GM06990 (cell line): ENCODE measurements at regions not wholly inside any gene's neighbourhood (a gene's known extent, or its start where the extent isn't known, plus 50 kb on each side); places are given as distances from the start of the nearest gene placed in this dataset.

Experiments used
- DNase-seq: peaks from one replicate; pipeline ENCODE4 v3.0.0-alpha.2; 2011; ENCODE audit not compliant: insufficient read length; ENCODE audit errors: extremely low read depth
- H3K27me3 ChIP-seq: replicated peaks from 2 replicates; pipeline ENCODE4 v1.6.0; 2011; ENCODE audit warnings: low read length; ENCODE audit not compliant: control insufficient read depth, insufficient read depth
- H3K36me3 ChIP-seq: 2 replicates; pipeline ENCODE4 v1.5.1; 2011; ENCODE audit warnings: low read length; ENCODE audit not compliant: control insufficient read depth, insufficient read depth
- H3K4me3 ChIP-seq: replicated peaks from 2 replicates; pipeline ENCODE4 v1.5.1; 2011; ENCODE audit warnings: low read depth, mild to moderate bottlenecking, control low read depth, low read length
- TF ChIP-seq, protein P1 (sequence below): IDR thresholded peaks from 2 replicates; pipeline ENCODE4 v1.5.1; 2011; ENCODE audit warnings: low read length, control low read depth, mild to moderate bottlenecking, inconsistent platforms; ENCODE audit not compliant: insufficient read depth, poor library complexity, severe bottlenecking

DNA sequence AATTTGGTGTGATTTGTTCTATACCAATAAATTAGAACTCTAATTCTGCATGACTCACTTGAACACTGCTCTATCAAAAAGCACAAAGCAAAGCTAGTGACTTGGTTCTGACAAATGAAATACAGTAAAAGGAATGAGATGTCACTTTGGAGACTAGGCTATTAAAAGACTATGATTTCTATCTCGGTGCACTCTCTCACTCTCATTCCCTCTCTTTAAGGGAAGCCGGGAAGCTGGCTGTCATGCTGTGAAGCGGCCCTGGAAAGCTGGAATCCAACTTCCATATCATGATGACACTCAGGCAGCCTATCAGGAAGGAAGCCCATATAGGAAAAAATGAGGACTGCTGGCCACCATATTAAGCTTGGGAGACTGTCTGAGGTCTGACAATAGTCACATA, 590.1 kb upstream of the CBLB start:
- TF ChIP-seq, protein P1, sequence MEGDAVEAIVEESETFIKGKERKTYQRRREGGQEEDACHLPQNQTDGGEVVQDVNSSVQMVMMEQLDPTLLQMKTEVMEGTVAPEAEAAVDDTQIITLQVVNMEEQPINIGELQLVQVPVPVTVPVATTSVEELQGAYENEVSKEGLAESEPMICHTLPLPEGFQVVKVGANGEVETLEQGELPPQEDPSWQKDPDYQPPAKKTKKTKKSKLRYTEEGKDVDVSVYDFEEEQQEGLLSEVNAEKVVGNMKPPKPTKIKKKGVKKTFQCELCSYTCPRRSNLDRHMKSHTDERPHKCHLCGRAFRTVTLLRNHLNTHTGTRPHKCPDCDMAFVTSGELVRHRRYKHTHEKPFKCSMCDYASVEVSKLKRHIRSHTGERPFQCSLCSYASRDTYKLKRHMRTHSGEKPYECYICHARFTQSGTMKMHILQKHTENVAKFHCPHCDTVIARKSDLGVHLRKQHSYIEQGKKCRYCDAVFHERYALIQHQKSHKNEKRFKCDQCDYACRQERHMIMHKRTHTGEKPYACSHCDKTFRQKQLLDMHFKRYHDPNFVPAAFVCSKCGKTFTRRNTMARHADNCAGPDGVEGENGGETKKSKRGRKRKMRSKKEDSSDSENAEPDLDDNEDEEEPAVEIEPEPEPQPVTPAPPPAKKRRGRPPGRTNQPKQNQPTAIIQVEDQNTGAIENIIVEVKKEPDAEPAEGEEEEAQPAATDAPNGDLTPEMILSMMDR, result no peak
- no peaks in the 10 kb centered on the region for H3K36me3 ChIP-seq
- no peak for DNase-seq
- H3K4me3 ChIP-seq, result no peak overlapping the region
- H3K27me3 ChIP-seq, result no peaks in the 10 kb centered on the region

DNA sequence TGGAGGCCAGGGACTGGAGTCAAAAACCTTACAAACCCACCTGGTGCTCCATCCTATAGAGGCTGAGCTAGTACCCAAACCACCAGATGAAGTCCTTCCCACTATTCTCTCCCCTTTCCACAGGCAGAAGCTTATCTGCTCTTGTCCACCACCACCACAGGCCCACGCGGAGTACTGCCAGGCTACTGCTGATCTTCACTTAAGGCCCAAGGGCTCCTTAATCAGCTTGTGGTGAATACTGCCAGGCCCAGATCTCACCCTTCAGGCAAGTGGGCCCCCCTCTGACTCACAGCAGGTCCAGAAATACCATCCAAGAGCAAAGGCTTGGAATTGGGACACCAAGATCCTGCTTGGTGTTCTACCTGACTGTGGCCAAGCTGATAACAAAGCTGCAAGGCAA, 598.1 kb upstream of the CBLB start:
- TF ChIP-seq, protein P1, result no peak
- Histone ChIP-seq H3K4me3 (no peak overlapping the region), H3K27me3 (no peaks in the 10 kb centered on the region), H3K36me3 (no peaks in the 10 kb centered on the region)
- no peak for DNase-seq

DNA sequence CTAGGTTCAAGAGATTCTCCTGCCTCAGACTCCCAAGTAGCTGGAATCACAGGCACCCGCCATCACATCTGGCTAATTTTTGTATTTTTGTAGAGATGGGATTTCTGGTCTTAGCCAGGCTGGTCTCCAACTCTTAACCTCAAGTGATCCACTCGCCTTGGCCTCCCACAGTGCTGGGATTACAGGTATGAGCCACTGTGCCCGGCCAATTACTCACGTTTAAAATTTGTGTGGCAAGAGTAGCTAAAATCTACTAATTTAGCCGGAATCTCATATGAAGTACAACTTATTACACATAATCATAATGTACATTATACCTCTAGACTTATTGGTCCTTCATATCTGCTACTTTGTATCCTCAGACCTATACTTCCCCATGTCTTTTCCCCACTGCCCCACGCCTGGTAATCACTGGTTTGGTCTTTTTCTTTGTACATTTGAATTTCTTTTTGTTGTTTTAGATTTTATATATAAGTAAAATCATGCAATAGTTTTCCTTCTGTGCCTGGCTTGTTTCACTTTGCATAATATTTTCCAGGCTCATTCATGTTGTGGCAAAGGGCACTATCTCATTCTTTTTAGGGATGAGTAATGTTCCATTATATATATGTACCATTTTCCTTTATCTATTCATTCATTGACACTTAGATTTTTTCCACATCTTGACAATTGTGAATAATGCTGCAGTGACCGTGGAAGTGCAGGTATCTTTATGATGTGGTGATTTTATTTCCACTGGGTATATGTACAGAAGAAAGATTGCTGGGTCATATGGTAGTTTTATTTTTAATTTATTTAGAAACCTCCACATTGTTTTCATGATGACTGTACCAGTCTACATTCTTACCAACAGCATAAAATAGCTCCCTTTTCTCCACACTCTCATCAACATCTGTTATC, 605.0 kb upstream of the CBLB start:
- no peaks in the 10 kb centered on the region for H3K36me3 ChIP-seq
- no peak for DNase-seq
- H3K4me3 ChIP-seq, result no peak overlapping the region
- H3K27me3 ChIP-seq, result no peaks in the 10 kb centered on the region
- TF ChIP-seq, protein P1, result no peak

DNA sequence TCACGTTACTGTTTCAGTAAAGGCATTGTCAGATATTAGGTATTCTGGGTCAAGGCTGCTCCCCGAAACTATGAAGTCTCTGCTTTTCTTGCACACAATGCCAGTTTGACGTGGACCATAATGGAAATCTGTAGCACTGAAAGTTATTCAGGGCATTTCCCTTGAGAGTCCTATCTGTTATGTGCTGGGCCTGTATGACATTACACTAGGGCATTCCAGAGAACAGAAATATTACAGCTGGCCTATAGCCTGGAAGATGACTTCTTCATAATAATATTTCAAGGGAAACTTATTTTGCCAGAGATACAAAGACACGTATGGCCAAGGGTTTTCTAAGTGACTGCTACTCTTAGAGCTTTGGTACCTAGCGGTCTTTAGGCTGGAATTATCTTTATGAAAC, 613.6 kb upstream of the CBLB start:
- TF ChIP-seq, protein P1, result no peak
- Histone ChIP-seq H3K36me3 (no peaks in the 10 kb centered on the region), H3K27me3 (no peaks in the 10 kb centered on the region), H3K4me3 (no peak overlapping the region)
- DNase-seq, result no peak

DNA sequence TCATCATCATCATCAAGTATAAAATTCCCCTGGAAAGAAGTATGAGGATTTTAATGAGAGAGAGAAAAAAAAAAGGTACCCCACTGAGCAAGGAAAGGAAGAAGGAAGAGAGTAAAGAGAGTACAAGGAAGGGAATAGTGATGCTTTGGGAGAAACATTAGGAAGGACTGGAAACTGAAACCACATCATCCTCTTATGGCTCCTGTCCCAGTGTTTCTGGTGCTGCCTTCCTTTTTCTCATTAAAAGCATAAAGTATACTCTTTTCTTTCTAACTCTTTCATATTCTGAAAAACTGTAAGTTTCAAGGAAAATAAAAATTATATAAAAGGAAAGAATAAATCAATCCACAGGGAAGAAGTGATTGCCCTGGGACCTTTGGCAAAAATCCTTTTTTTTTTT, 616.4 kb upstream of the CBLB start:
- no peaks in the 10 kb centered on the region for H3K27me3 ChIP-seq
- H3K4me3 ChIP-seq, result no peak overlapping the region
- no peaks in the 10 kb centered on the region for H3K36me3 ChIP-seq
- no peak for DNase-seq
- TF ChIP-seq, protein P1, result no peak
